ENCODE measurements at regions not wholly inside any gene's neighbourhood (a gene's known extent, or its start where the extent isn't known, plus 50 kb on each side); places are given as distances from the start of the nearest gene placed in this dataset.

DNA sequence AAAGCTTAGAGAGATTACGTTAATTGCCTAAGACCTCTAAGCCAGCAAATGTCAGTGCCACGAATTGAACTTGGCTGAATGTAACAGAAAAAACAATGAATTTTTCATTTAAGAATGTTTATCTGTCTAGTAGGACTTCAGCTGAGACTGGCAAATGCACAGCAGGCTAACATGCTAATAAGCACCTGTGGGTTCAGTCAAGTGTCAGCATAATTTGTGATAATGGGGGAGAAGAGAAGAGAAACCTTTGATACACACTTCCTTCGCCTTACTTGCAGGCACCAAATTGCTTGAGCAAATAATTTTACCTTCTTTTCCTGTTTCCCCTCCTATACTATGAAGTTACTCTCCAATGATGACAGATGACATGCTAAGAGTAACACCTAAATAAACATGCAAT is 1136.5 kb upstream of the SORCS1 start:
- POLR2A ChIA-PET (ENCODE audit: partially characterized antibody): no interaction called here
- H3K4me1 Mint-ChIP-seq: no peaks in the 10 kb centered on the region

DNA sequence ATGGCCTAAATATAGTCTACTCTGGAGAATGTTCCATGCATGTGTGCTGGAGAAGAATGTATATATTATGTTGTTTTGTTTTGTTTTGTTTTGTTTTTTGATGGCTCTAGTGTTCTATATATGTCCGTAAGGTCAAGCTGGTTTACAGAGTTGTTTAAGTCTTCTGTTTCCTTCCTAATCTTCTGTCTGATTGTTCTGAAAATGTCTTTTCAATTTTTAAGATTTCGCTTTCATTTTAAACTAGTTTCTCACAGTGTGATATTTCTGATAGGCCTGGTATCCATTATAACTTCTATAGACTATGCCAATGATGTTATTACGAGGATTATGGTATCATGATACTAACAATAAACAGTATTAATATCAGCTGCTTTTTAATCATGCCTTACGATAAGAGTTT is 1126.3 kb upstream of the SORCS1 start:
- Mint-ChIP-seq H3K4me1 (no peaks in the 10 kb centered on the region), H3K4me3 (no peak overlapping the region), H3K9me3 (peaks cover 6 to 28% (median 12%) of the 10 kb centered on the region in 8 donors), H3K27ac (no peak overlapping the region), H3K36me3 (no peaks in the 10 kb centered on the region), H3K27me3 (no peaks in the 10 kb centered on the region)
- intact Hi-C loops (cut with micrococcal nuclease): no loop called here
- H3K9me3 ChIP-seq (ENCODE audit: control insufficient read depth in 1 of 2, low read length in 2 of 2): peaks cover 0 to 4% of the 10 kb centered on the region in 2 donors
- ChIA-PET POLR2A (ENCODE audit: partially characterized antibody) (no interaction called here), CTCF (ENCODE audit: partially characterized antibody) (no interaction called here)
- no peaks in the 10 kb centered on the region for H3K36me3 ChIP-seq (ENCODE audit: insufficient read depth, low read length)
- no peaks in the 10 kb centered on the region for H3K4me1 ChIP-seq (ENCODE audit: insufficient read depth, low read length)
- no peak overlapping the region for H3K27ac ChIP-seq (ENCODE audit: low read depth, low read length)
- no peaks in the 10 kb centered on the region for H3K27me3 ChIP-seq (ENCODE audit: insufficient read depth, low read length)
- no peak for DNase-seq
- H3K4me3 ChIP-seq (ENCODE audit: low read length in 2 of 2): no peak overlapping the region

More for the DNA sequence above, 1136.5 kb upstream of the SORCS1 start:
- no peaks in the 10 kb centered on the region for H3K9me3 ChIP-seq (ENCODE audit: control insufficient read depth in 1 of 2, low read length in 2 of 2)
- no peak overlapping the region for H3K27ac Mint-ChIP-seq
- no peak overlapping the region for H3K4me3 ChIP-seq (ENCODE audit: low read length in 2 of 2)
- no peaks in the 10 kb centered on the region for H3K36me3 ChIP-seq (ENCODE audit: insufficient read depth, low read length)
- CTCF ChIA-PET (ENCODE audit: partially characterized antibody): no interaction called here
- no peaks in the 10 kb centered on the region for H3K4me1 ChIP-seq (ENCODE audit: insufficient read depth, low read length)
- no peaks in the 10 kb centered on the region for H3K27me3 ChIP-seq (ENCODE audit: insufficient read depth, low read length)
- intact Hi-C loops (cut with micrococcal nuclease): no loop called here
- H3K36me3 Mint-ChIP-seq: no peaks in the 10 kb centered on the region
- peaks cover 3 to 22% (median 7%) of the 10 kb centered on the region in 8 donors for H3K9me3 Mint-ChIP-seq
- H3K4me3 Mint-ChIP-seq: no peak overlapping the region
- no peaks in the 10 kb centered on the region for H3K27me3 Mint-ChIP-seq
- H3K27ac ChIP-seq (ENCODE audit: low read depth, low read length): no peak overlapping the region
- no peak for DNase-seq

DNA sequence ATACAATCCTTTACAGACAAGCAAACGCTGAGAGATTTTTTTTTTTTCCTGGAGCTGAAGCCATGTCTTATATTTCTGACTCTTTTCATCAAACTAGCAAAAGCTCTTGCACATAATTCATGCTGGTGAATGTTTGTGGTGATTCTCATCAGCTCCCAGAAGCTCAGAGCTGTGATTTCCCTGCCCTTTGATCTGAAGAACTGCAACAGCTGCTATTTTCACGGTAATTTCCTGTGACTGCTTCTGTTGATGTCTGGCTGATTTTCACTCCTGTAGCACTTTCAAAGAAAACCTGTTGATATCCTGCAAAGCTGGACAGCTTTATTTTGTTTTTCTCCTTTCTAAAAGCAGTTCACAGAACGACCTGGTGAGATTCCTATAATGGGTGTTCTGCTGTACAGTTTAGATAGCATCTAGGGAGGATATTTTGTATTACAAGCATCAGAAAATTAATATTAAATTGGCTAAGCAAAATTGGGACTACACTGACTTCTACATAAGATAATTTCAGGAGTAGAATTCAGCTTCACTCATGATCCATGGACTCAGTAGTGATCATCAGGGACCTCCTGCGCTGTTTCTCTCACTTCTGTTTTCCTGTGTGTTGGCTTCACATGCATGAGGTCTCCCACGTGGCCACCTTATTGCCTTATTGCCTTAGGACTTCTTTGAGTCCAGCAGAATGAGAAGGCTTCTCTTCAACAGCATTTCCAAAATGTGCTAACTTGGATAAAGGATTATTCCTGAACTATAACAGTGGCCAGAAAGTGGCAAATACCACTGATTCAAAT is 1111.6 kb upstream of the SORCS1 start:
- ChIA-PET POLR2A (ENCODE audit: partially characterized antibody) (no interaction called here), CTCF (ENCODE audit: partially characterized antibody) (no interaction called here)
- H3K4me1 ChIP-seq (ENCODE audit: insufficient read depth, low read length): no peaks in the 10 kb centered on the region
- no peak overlapping the region for H3K27ac Mint-ChIP-seq
- H3K36me3 Mint-ChIP-seq: no peaks in the 10 kb centered on the region
- H3K27me3 Mint-ChIP-seq: no peaks in the 10 kb centered on the region
- no peak overlapping the region for H3K4me3 ChIP-seq (ENCODE audit: low read length in 2 of 2)
- DNase-seq: peak in 1 of 5 donors; percentile 6
- no peak overlapping the region for H3K4me3 Mint-ChIP-seq
- peaks cover 3 to 27% (median 9%) of the 10 kb centered on the region in 8 donors for H3K9me3 Mint-ChIP-seq
- no peaks in the 10 kb centered on the region for H3K4me1 Mint-ChIP-seq
- no peaks in the 10 kb centered on the region for H3K9me3 ChIP-seq (ENCODE audit: control insufficient read depth in 1 of 2, low read length in 2 of 2)
- no peaks in the 10 kb centered on the region for H3K27me3 ChIP-seq (ENCODE audit: insufficient read depth, low read length)
- no peak overlapping the region for H3K27ac ChIP-seq (ENCODE audit: low read depth, low read length)
- no peaks in the 10 kb centered on the region for H3K36me3 ChIP-seq (ENCODE audit: insufficient read depth, low read length)
- intact Hi-C loops (cut with micrococcal nuclease): no loop called here

DNA sequence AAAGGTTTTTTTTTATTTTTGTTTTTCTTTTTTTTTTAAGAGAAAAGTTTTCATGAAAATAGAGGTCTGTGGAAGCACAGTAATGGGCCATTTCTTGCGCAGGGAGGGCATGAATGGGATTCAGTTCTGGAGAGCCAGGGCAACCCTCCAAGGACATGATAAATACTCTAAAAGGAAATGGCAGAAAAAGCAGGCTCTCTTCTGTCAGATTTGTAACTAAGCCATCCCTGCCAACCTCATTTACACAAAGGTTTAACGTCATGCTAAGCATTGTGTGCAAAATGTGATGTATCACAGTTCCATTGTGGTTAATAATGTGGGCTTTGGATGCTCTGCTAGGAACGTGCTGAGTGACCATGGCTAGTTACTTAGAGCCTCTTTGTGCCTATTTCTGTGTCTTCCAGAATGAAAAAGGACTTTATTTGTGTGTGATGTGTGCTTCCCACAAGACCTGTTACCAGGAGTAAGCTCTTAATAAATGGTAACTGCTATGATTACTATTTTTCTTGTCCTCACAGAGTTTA is 1095.9 kb upstream of the SORCS1 start:
- no peaks in the 10 kb centered on the region for H3K36me3 ChIP-seq (ENCODE audit: insufficient read depth, low read length)
- DNase-seq: no peak
- no peak overlapping the region for H3K27ac ChIP-seq (ENCODE audit: low read depth, low read length)
- Mint-ChIP-seq H3K27me3 (no peaks in the 10 kb centered on the region), H3K36me3 (no peaks in the 10 kb centered on the region), H3K4me3 (no peak overlapping the region), H3K4me1 (no peaks in the 10 kb centered on the region), H3K9me3 (peaks cover 0 to 12% (median 2%) of the 10 kb centered on the region in 8 donors), H3K27ac (no peak overlapping the region)
- no peaks in the 10 kb centered on the region for H3K9me3 ChIP-seq (ENCODE audit: control insufficient read depth in 1 of 2, low read length in 2 of 2)
- intact Hi-C loops (cut with micrococcal nuclease): no loop called here
- ChIA-PET POLR2A (ENCODE audit: partially characterized antibody) (no interaction called here), CTCF (ENCODE audit: partially characterized antibody) (no interaction called here)
- no peaks in the 10 kb centered on the region for H3K27me3 ChIP-seq (ENCODE audit: insufficient read depth, low read length)
- no peak overlapping the region for H3K4me3 ChIP-seq (ENCODE audit: low read length in 2 of 2)
- H3K4me1 ChIP-seq (ENCODE audit: insufficient read depth, low read length): no peaks in the 10 kb centered on the region

DNA sequence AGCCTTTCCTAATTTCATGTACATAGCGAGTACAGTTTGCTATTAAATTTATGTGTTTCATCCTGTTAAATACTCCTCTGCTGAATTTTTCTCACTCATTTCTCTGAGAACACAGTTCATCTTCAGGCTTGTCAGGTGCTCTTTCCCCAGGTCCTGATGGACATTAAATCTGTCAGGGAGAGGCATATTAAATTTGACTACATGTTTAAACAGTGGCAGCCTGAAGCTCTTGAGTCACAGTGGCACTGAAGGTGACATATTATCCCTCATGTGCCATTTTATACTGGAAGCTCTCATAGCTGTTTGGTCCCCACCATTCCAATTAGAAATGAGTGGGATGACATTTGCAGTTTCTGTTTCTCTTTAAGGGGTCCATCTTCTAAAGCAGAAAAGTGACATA is 1089.6 kb upstream of the SORCS1 start:
- Histone ChIP-seq H3K4me3 (ENCODE audit: low read length in 2 of 2) (no peak overlapping the region), H3K36me3 (ENCODE audit: insufficient read depth, low read length) (no peaks in the 10 kb centered on the region), H3K4me1 (ENCODE audit: insufficient read depth, low read length) (no peaks in the 10 kb centered on the region), H3K9me3 (ENCODE audit: control insufficient read depth in 1 of 2, low read length in 2 of 2) (no peaks in the 10 kb centered on the region), H3K27me3 (ENCODE audit: insufficient read depth, low read length) (no peaks in the 10 kb centered on the region), H3K27ac (ENCODE audit: low read depth, low read length) (no peak overlapping the region)
- H3K9me3 Mint-ChIP-seq: peaks cover 0 to 14% (median 7%) of the 10 kb centered on the region in 8 donors
- no peak overlapping the region for H3K4me3 Mint-ChIP-seq
- ChIA-PET CTCF (ENCODE audit: partially characterized antibody) (interaction anchor here (1.6 kb wide), 1 partner anchor 15 kb away, joined by 4 read pairs; no protein-coding TSS in a partner anchor), POLR2A (ENCODE audit: partially characterized antibody) (no interaction called here)
- intact Hi-C loops (cut with micrococcal nuclease): no loop called here
- H3K4me1 Mint-ChIP-seq: no peaks in the 10 kb centered on the region
- H3K27me3 Mint-ChIP-seq: no peaks in the 10 kb centered on the region
- H3K27ac Mint-ChIP-seq: no peak overlapping the region
- no peak for DNase-seq
- no peaks in the 10 kb centered on the region for H3K36me3 Mint-ChIP-seq

DNA sequence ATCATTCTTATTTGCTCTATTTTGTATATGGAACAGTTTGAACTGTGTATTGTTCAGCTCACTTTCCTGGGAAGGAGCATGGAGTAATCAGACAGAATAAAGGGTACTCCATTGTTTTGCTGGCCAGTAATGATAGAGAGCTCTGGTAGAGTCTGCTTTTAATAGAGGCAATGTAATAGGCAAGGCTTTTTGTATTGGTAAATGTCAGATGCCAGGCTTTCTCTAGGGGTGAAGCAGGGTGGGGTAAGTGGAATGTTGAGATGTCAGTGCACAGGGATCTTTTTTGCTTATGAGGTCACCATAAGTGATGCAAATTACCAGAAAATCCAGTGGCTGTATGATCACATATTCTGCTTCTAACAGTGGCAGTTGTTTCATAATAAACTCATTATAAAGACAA is 1088.3 kb upstream of the SORCS1 start:
- Histone ChIP-seq H3K27ac (ENCODE audit: low read depth, low read length) (no peak overlapping the region), H3K4me1 (ENCODE audit: insufficient read depth, low read length) (no peaks in the 10 kb centered on the region), H3K27me3 (ENCODE audit: insufficient read depth, low read length) (no peaks in the 10 kb centered on the region), H3K9me3 (ENCODE audit: control insufficient read depth in 1 of 2, low read length in 2 of 2) (no peaks in the 10 kb centered on the region), H3K36me3 (ENCODE audit: insufficient read depth, low read length) (no peaks in the 10 kb centered on the region), H3K4me3 (ENCODE audit: low read length in 2 of 2) (no peak overlapping the region)
- Mint-ChIP-seq H3K4me1 (no peaks in the 10 kb centered on the region), H3K9me3 (peaks cover 0 to 20% (median 7%) of the 10 kb centered on the region in 8 donors), H3K27ac (no peak overlapping the region), H3K4me3 (no peak overlapping the region), H3K27me3 (no peaks in the 10 kb centered on the region), H3K36me3 (no peaks in the 10 kb centered on the region)
- no peak for DNase-seq
- CTCF ChIA-PET (ENCODE audit: partially characterized antibody): interaction anchor here (1.6 kb wide), 1 partner anchor 14 kb away, joined by 4 read pairs; no protein-coding TSS in a partner anchor
- intact Hi-C loops (cut with micrococcal nuclease): no loop called here
- POLR2A ChIA-PET (ENCODE audit: partially characterized antibody): no interaction called here

DNA sequence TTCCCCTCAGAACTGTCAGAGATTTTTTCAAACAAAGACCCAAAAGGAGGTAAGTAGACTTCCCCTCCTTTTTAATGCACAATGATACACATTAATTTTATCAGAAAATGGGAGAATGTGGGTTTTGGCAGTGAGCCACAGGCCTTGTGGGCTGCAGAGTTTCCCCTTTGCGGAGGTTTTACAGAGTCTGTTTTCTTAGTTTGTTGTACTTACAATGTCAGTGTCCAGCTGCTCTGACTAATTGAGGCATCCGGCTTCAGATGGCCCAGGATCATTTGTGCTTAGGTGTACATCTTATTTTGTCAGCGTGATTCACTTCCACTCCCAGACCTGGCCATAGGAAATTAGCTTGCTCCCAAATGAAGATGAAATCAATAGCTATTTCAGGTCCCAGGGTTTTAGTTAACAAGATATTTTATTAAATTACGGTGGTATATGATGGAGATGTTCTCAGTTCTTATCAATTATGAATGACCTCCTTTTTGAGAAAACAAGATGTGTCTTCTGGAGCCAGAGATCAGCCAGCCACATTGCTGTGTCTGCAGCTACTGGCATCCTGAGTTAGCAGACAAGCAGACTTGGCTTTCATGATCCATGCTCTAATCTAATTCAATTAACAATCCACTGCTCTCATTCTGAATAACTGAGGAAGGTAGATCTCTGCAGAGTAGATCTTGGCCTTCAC is 1086.6 kb upstream of the SORCS1 start:
- H3K27me3 ChIP-seq (ENCODE audit: insufficient read depth, low read length): no peaks in the 10 kb centered on the region
- H3K36me3 ChIP-seq (ENCODE audit: insufficient read depth, low read length): no peaks in the 10 kb centered on the region
- Mint-ChIP-seq H3K9me3 (peaks cover 0 to 29% (median 12%) of the 10 kb centered on the region in 8 donors), H3K36me3 (no peaks in the 10 kb centered on the region), H3K27me3 (no peaks in the 10 kb centered on the region), H3K4me3 (no peak overlapping the region), H3K4me1 (no peaks in the 10 kb centered on the region), H3K27ac (no peak overlapping the region)
- CTCF ChIA-PET (ENCODE audit: partially characterized antibody): no interaction called here
- no peak overlapping the region for H3K4me3 ChIP-seq (ENCODE audit: low read length in 2 of 2)
- POLR2A ChIA-PET (ENCODE audit: partially characterized antibody): no interaction called here
- no peaks in the 10 kb centered on the region for H3K4me1 ChIP-seq (ENCODE audit: insufficient read depth, low read length)
- intact Hi-C loops (cut with micrococcal nuclease): no loop called here
- H3K27ac ChIP-seq (ENCODE audit: low read depth, low read length): no peak overlapping the region
- no peak for DNase-seq
- no peaks in the 10 kb centered on the region for H3K9me3 ChIP-seq (ENCODE audit: control insufficient read depth in 1 of 2, low read length in 2 of 2)
